ENCODE measurements at regions not wholly inside any gene's neighbourhood (a gene's known extent, or its start where the extent isn't known, plus 50 kb on each side); places are given as distances from the start of the nearest gene placed in this dataset.

DNA sequence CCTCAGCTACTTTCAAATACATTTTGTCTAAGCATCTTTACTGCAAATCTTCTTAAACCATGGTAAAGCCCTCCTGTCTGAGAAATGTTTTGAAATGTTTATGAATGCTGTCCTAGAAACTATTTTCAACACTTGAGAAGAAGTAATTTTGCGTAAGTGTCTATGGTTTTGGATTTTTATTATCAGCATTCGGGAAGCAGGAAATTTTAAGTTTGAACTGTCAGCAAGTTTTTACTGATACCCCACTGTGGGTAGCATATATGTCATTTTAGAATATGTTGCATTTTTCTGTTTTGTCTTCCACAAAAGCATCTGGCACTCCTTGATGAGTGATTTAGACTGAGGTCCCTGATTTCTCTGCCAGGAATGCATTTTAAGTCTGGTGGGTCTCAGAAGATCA is 302.4 kb upstream of the GIMD1 start:
- ChIA-PET SMC1A (ENCODE audit: uncharacterized antibody, unreplicated experiment) (no interaction called here), CTCF (no interaction called here), RAD21 (ENCODE audit: unreplicated experiment) (no interaction called here), POLR2A (no interaction called here)
- Histone ChIP-seq H3K27me3 (replicated peaks in 1 of 2; ENCODE audit: control insufficient read depth in 2 of 2, insufficient read depth in 2 of 2, low read length in 1 of 2) (no peaks in the 10 kb centered on the region), H2AFZ (ENCODE audit: control insufficient read depth, low read depth, low read length) (no peak overlapping the region), H3K9me3 (replicated peaks; ENCODE audit: control insufficient read depth, insufficient read depth, low read length) (no peaks in the 10 kb centered on the region), H3K36me3 (ENCODE audit: control insufficient read depth in 2 of 2, insufficient read depth in 2 of 2, low read length in 1 of 2) (no peaks in the 10 kb centered on the region), H3K79me2 (ENCODE audit: control insufficient read depth, insufficient read depth, low read length) (no peaks in the 10 kb centered on the region), H3K4me3 (no peak overlapping the region), H3K9ac (ENCODE audit: control insufficient read depth, insufficient read depth, low read length) (no peak overlapping the region), H4K20me1 (ENCODE audit: control insufficient read depth, insufficient read depth) (no peaks in the 10 kb centered on the region), H3K4me2 (ENCODE audit: control insufficient read depth, insufficient read depth) (no peak overlapping the region), H3K4me1 (ENCODE audit: control insufficient read depth, insufficient read depth, low read length) (no peaks in the 10 kb centered on the region), H3K27ac (ENCODE audit: control insufficient read depth, insufficient read depth) (no peak overlapping the region)
- 32% methylated on average over 2 of the region's 2 CpGs for WGBS (ENCODE audit: insufficient coverage, insufficient replicate concordance, low lambda C conversion rate, missing lambda C conversion rate)
- DNase-seq (ENCODE audit: low read depth, low spot score) (no peak), FAIRE-seq (no peak), ATAC-seq (no peak)
- no TSS peak for BruUV-seq (replicated peaks)
- intact Hi-C loops (cut with micrococcal nuclease; ENCODE audit: unreplicated experiment) (no loop called here), in situ Hi-C loops (cut with MboI) (no loop called here)
- no peak for TF ChIP-seq ZBTB40 (IDR thresholded peaks at IDR 0.05; ENCODE audit: borderline replicate concordance)
- TF ChIP-seq DPF2 (IDR thresholded peaks at IDR 0.05): no peak
- TF ChIP-seq RAD51 (IDR thresholded peaks at IDR 0.05): no peak
- TF ChIP-seq FOXM1 (IDR thresholded peaks at IDR 0.05; ENCODE audit: low read depth, low read length): no peak
- TF ChIP-seq BMI1 (IDR thresholded peaks at IDR 0.05; ENCODE audit: borderline replicate concordance): no peak
- TF ChIP-seq RB1 (IDR thresholded peaks at IDR 0.05; ENCODE audit: borderline replicate concordance): no peak
- no peak for TF ChIP-seq MEF2A (IDR thresholded peaks at IDR 0.05; ENCODE audit: insufficient read depth, low read depth, low read length)
- no peak for TF ChIP-seq YY1 (IDR thresholded peaks at IDR 0.05; ENCODE audit: low read depth, low read length)
- TF ChIP-seq KDM1A (IDR thresholded peaks at IDR 0.05; ENCODE audit: borderline replicate concordance): no peak
- no peak for TF ChIP-seq SMAD1 (IDR thresholded peaks at IDR 0.05; ENCODE audit: low read depth, partially characterized antibody)
- TF ChIP-seq, protein P1, sequence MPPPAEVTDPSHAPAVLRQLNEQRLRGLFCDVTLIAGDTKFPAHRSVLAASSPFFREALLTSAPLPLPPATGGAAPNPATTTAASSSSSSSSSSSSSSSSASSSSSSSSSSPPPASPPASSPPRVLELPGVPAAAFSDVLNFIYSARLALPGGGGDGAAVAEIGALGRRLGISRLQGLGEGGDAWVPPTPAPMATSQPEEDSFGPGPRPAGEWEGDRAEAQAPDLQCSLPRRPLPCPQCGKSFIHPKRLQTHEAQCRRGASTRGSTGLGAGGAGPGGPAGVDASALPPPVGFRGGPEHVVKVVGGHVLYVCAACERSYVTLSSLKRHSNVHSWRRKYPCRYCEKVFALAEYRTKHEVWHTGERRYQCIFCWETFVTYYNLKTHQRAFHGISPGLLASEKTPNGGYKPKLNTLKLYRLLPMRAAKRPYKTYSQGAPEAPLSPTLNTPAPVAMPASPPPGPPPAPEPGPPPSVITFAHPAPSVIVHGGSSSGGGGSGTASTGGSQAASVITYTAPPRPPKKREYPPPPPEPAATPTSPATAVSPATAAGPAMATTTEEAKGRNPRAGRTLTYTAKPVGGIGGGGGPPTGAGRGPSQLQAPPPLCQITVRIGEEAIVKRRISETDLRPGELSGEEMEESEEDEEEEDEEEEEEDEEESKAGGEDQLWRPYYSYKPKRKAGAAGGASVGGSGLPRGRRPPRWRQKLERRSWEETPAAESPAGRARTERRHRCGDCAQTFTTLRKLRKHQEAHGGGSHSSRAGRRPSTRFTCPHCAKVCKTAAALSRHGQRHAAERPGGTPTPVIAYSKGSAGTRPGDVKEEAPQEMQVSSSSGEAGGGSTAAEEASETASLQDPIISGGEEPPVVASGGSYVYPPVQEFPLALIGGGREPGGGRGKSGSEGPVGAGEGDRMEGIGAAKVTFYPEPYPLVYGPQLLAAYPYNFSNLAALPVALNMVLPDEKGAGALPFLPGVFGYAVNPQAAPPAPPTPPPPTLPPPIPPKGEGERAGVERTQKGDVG (CRISPR knock-in tag; IDR thresholded peaks at IDR 0.05): no peak
- TF ChIP-seq USF1 (IDR thresholded peaks at IDR 0.05; ENCODE audit: borderline replicate concordance, extremely low read length, insufficient read depth, low read depth, low read length): no peak
- TF ChIP-seq NFYB (IDR thresholded peaks at IDR 0.05; ENCODE audit: insufficient read depth, low read depth, low read length): no peak
- TF ChIP-seq, protein P2, sequence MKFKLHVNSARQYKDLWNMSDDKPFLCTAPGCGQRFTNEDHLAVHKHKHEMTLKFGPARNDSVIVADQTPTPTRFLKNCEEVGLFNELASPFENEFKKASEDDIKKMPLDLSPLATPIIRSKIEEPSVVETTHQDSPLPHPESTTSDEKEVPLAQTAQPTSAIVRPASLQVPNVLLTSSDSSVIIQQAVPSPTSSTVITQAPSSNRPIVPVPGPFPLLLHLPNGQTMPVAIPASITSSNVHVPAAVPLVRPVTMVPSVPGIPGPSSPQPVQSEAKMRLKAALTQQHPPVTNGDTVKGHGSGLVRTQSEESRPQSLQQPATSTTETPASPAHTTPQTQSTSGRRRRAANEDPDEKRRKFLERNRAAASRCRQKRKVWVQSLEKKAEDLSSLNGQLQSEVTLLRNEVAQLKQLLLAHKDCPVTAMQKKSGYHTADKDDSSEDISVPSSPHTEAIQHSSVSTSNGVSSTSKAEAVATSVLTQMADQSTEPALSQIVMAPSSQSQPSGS (IDR thresholded peaks at IDR 0.05; ENCODE audit: low read length): no peak
- no peak for TF ChIP-seq SUPT20H (IDR thresholded peaks at IDR 0.05; ENCODE audit: borderline replicate concordance, control insufficient read depth, low read depth, low read length)
- TF ChIP-seq ZSCAN29 (IDR thresholded peaks at IDR 0.05): no peak
